ENCODE measurements at regions not wholly inside any gene's neighbourhood (a gene's known extent, or its start where the extent isn't known, plus 50 kb on each side); places are given as distances from the start of the nearest gene placed in this dataset.

- TF ChIP-seq POLR2A (IDR thresholded peaks at IDR 0.05), result no peak
- no peak for TF ChIP-seq CTCF (IDR thresholded peaks at IDR 0.05)
Measured at GRCh38 chr3:13718000-13718399, 161.9 kb downstream of the WNT7A start.
